Vagina (tissue), 2 donors: ENCODE measurements at regions not wholly inside any gene's neighbourhood (a gene's known extent, or its start where the extent isn't known, plus 50 kb on each side); places are given as distances from the start of the nearest gene placed in this dataset.

Experiments
- POLR2A ChIP-seq, 2 donors: fragments of 450-650 bp; IDR thresholded peaks; one replicate each; pipeline ENCODE4 v1.6.1; 2017; ENCODE audit warnings: antibody characterized with exemption in 2 of 2, mild to moderate bottlenecking in 2 of 2, moderate library complexity in 2 of 2
- TF ChIP-seq, protein P1 (sequence below), 3 experiments: fragments of 450-650 bp in 2 of 3; fragments of 200-600 bp in 1 of 3; sonication (generic) in 1 of 3; IDR thresholded peaks; one replicate each; pipeline ENCODE4 v1.5.1; 2017 to 2019; ENCODE audit warnings: antibody characterized with exemption in 3 of 3, mild to moderate bottlenecking in 2 of 3, moderate library complexity in 2 of 3

DNA sequence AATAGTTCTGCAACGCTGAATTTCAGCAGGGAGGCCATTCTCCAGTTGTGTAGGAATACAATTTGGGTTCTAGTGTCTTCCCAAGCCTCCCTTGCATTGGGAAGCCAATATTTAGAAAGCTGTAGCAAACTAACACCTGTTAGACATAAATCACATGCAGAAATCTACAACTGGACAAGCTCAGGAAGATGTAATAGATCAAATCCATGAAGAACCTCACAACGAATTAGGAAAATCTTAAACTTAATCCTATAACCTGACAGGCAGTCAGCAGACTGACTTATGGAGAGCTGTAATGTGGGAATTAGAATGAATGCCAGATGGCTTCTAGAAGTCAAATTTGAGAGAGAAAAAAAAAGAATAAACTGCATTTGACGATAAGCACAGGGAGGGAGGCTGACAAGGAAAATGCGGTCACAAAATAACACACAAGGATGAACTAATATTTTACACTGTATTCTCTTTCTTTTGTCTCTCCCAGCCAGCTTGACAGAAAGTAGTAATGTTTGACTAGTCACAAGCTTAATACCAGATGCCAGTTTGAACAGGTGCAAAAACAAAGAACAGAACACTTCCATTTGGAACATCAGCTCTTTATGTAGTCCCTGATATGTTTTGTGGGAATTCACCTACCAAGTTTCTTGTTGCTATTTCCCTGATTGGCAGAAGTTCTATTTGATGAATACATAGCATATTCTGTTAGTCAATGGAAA is 50.8 kb upstream of the FANCL start:
- TF ChIP-seq, protein P1, sequence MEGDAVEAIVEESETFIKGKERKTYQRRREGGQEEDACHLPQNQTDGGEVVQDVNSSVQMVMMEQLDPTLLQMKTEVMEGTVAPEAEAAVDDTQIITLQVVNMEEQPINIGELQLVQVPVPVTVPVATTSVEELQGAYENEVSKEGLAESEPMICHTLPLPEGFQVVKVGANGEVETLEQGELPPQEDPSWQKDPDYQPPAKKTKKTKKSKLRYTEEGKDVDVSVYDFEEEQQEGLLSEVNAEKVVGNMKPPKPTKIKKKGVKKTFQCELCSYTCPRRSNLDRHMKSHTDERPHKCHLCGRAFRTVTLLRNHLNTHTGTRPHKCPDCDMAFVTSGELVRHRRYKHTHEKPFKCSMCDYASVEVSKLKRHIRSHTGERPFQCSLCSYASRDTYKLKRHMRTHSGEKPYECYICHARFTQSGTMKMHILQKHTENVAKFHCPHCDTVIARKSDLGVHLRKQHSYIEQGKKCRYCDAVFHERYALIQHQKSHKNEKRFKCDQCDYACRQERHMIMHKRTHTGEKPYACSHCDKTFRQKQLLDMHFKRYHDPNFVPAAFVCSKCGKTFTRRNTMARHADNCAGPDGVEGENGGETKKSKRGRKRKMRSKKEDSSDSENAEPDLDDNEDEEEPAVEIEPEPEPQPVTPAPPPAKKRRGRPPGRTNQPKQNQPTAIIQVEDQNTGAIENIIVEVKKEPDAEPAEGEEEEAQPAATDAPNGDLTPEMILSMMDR (IDR thresholded peaks at IDR 0.05), result no peak
- TF ChIP-seq POLR2A (IDR thresholded peaks at IDR 0.05), result no peak
